IMR-90 (cell line): ENCODE measurements at regions not wholly inside any gene's neighbourhood (a gene's known extent, or its start where the extent isn't known, plus 50 kb on each side); places are given as distances from the start of the nearest gene placed in this dataset.

Experiments used
- ATAC-seq: fragments of 200-7000 bp; cut with Tn5 transposase; 2 replicates; pipeline ENCODE4 v1.9.1; 2020; ENCODE audit warnings: low read depth, mild to moderate bottlenecking, moderate library complexity
- BruUV-seq: library from RNA; stranded (reverse); fragments of 400-500 nt; replicated peaks from 2 replicates; lab custom pipeline; 2021; lab: Mats Ljungman, UMichigan
- CTCF ChIA-PET: fragments of 300-600 bp; formaldehyde crosslinking; extraction: SDS; loops from one replicate; lab custom pipeline; 2021; ENCODE audit warnings: antibody characterized with exemption; lab: Yijun Ruan, JAX
- POLR2A ChIA-PET: fragments of 300-600 bp; sonication (Branson Sonifier 250); formaldehyde crosslinking; loops from one replicate; lab custom pipeline; 2022; ENCODE audit warnings: antibody characterized with exemption; ENCODE audit not compliant: unreplicated experiment; lab: Charles Lee
- DNase-seq: peaks from one replicate; pipeline ENCODE4 v3.0.0; 2013
- H2AFZ ChIP-seq: replicated peaks from 2 replicates; pipeline ENCODE3; 2013; ENCODE audit warnings: low read length, mild to moderate bottlenecking; ENCODE audit not compliant: poor library complexity
- H2AK5ac ChIP-seq: 2 replicates; pipeline ENCODE4 v1.6.1; 2013; ENCODE audit warnings: low read depth, low read length, inconsistent platforms
- H2AK9ac ChIP-seq: replicated peaks from 2 replicates; pipeline ENCODE3; 2013; ENCODE audit warnings: mild to moderate bottlenecking, low read depth, low read length, moderate library complexity; ENCODE audit not compliant: poor library complexity
- H2BK120ac ChIP-seq: 2 replicates; pipeline ENCODE4 v1.6.1; 2013; ENCODE audit warnings: low read depth, low read length, inconsistent platforms
- H2BK15ac ChIP-seq: 3 replicates; pipeline ENCODE4 v1.6.1; 2013; ENCODE audit warnings: low read depth, low read length, inconsistent platforms
- H2BK20ac ChIP-seq: 2 replicates; pipeline ENCODE4 v1.6.1; 2013; ENCODE audit warnings: low read depth, mild to moderate bottlenecking, inconsistent platforms, low read length, moderate library complexity
- H2BK5ac ChIP-seq: 2 replicates; pipeline ENCODE4 v1.6.1; 2013; ENCODE audit warnings: mild to moderate bottlenecking, low read depth, low read length, inconsistent platforms; ENCODE audit not compliant: poor library complexity, severe bottlenecking
- H3K14ac ChIP-seq: replicated peaks from 2 replicates; pipeline ENCODE4 v1.6.1; 2013; ENCODE audit warnings: low read depth, low read length, inconsistent platforms
- H3K18ac ChIP-seq: 2 replicates; pipeline ENCODE4 v1.6.1; 2013; ENCODE audit warnings: low read depth, low read length, control low read depth
- H3K23ac ChIP-seq: 2 replicates; pipeline ENCODE4 v1.6.1; 2013; ENCODE audit warnings: low read depth, low read length, inconsistent platforms
- H3K27ac ChIP-seq: 2 replicates; pipeline ENCODE4 v1.5.1; 2013; ENCODE audit warnings: mild to moderate bottlenecking, control low read depth, low read length; ENCODE audit not compliant: insufficient read depth
- H3K27me3 ChIP-seq: 2 replicates; pipeline ENCODE4 v1.6.1; 2013; ENCODE audit warnings: low read length; ENCODE audit not compliant: control insufficient read depth, insufficient read depth
- H3K36me3 ChIP-seq: 2 replicates; pipeline ENCODE4 v1.6.1; 2013; ENCODE audit warnings: low read length, mixed read lengths; ENCODE audit not compliant: control insufficient read depth, insufficient read depth
- H3K4ac ChIP-seq: 2 replicates; pipeline ENCODE4 v1.6.1; 2013; ENCODE audit warnings: low read depth, low read length, inconsistent platforms
- H3K4me1 ChIP-seq: 2 replicates; pipeline ENCODE4 v1.6.1; 2013; ENCODE audit warnings: low read length, mixed read lengths; ENCODE audit not compliant: control insufficient read depth, insufficient read depth
- H3K4me2 ChIP-seq: 2 replicates; pipeline ENCODE4 v1.6.1; 2013; ENCODE audit warnings: low read depth, mild to moderate bottlenecking, control low read depth, low read length, moderate library complexity
- H3K4me3 ChIP-seq: 2 replicates; pipeline ENCODE4 v1.5.1; 2013; ENCODE audit warnings: low read depth, mild to moderate bottlenecking, control low read depth, low read length, moderate library complexity; ENCODE audit not compliant: insufficient read depth
- H3K56ac ChIP-seq: 2 replicates; pipeline ENCODE4 v1.6.1; 2013; ENCODE audit warnings: low read length, inconsistent platforms; ENCODE audit not compliant: insufficient read depth; ENCODE audit errors: extremely low read depth
- H3K79me1 ChIP-seq, 2 experiments: 2 replicates each; pipeline ENCODE4 v1.6.1; 2013; ENCODE audit warnings: low read length in 2 of 2, inconsistent platforms in 1 of 2, low read depth in 1 of 2
- H3K9ac ChIP-seq: 2 replicates; pipeline ENCODE4 v1.6.1; 2013; ENCODE audit warnings: low read depth, low read length, control low read depth
- H3K9me1 ChIP-seq: 2 replicates; pipeline ENCODE4 v1.6.1; 2013; ENCODE audit warnings: low read length, inconsistent platforms; ENCODE audit not compliant: insufficient read depth
- H3K9me3 ChIP-seq: 2 replicates; pipeline ENCODE4 v1.6.1; 2013; ENCODE audit warnings: low read length; ENCODE audit not compliant: control insufficient read depth, insufficient read depth
- H4K20me1 ChIP-seq: 2 replicates; pipeline ENCODE4 v1.6.1; 2013; ENCODE audit warnings: low read length, inconsistent platforms; ENCODE audit not compliant: insufficient read depth
- H4K5ac ChIP-seq: 2 replicates; pipeline ENCODE4 v1.6.1; 2013; ENCODE audit warnings: mild to moderate bottlenecking, low read depth, low read length, control low read depth
- H4K8ac ChIP-seq, 2 experiments: 2 replicates each; pipeline ENCODE4 v1.6.1; 2013; ENCODE audit warnings: low read depth in 2 of 2, low read length in 2 of 2, control low read depth in 1 of 2, inconsistent platforms in 1 of 2
- H4K91ac ChIP-seq: 2 replicates; pipeline ENCODE4 v1.6.1; 2013; ENCODE audit warnings: low read depth, low read length, inconsistent platforms; ENCODE audit not compliant: insufficient read depth
- CEBPB ChIP-seq: IDR thresholded peaks from 2 replicates; pipeline ENCODE4 v1.6.1; 2012; ENCODE audit warnings: low read depth, low read length, improper control_type of control experiment
- SMC3 ChIP-seq: fragments of 150-350 bp; IDR thresholded peaks from 2 replicates; pipeline ENCODE4 v1.6.1; 2016; ENCODE audit warnings: low read depth, mild to moderate bottlenecking, antibody characterized with exemption, low read length, moderate library complexity
- WGBS, 2 experiments: methylation state at CpG; one replicate each; pipeline versions ENCODE4 v1.1.5 to v1.1.7; 2013; ENCODE audit warnings: missing lambda C conversion rate in 2 of 2; ENCODE audit not compliant: insufficient read length in 1 of 2; ENCODE audit errors: extremely low coverage in 2 of 2; 5-methylcytosine and 5-hydroxymethylcytosine counted together
- dilution Hi-C: fragments of 300-500 bp; cut with HindIII; formaldehyde crosslinking; loops from one replicate; pipeline ENCODE4 v1.14.3; 2018; ENCODE audit warnings: low sequenced_read_pairs; ENCODE audit not compliant: unreplicated experiment
- in situ Hi-C: fragments of 300-500 bp; cut with MboI; formaldehyde crosslinking; loops from 3 replicates; pipeline ENCODE4 v1.14.3; 2019; ENCODE audit warnings: low sequenced_read_pairs, inconsistent platforms, mixed read lengths
- intact Hi-C: fragments of 100-400 bp; cut with micrococcal nuclease; formaldehyde crosslinking; loops from 2 replicates; pipeline ENCODE4 v1.10.0; 2022
- TF ChIP-seq, protein P1 (sequence below): fragments of 150-350 bp; IDR thresholded peaks from 2 replicates; pipeline ENCODE4 v1.6.1; 2017; ENCODE audit warnings: mild to moderate bottlenecking, antibody characterized with exemption, low read length, low read depth

DNA sequence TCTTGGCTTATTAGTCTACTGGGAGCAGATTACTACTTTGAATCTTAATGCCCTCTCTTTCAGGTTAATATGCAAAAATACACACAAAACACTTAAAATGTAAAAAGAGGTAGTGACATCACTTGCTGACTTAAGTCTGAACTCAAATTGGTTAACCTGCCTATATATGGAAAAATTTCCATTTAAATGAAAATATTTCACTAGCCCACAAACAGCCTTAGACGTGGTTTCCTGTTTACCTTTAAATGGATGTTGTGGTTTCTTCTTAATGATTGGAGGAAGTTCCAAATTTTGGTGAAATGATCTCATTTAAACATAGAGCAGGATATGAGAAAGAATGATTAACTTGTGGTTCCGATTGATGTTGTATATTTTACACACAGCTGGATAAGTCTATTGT, 553.7 kb downstream of the CD109 start:
- Histone ChIP-seq H2BK120ac (peak overlapping the region; percentile 99; the same call in 1 of the 2 replicates), H2BK20ac (peak overlapping the region; percentile 21; the same call in 1 of the 2 replicates), H2AK9ac (no peak overlapping the region), H3K9ac (no peak overlapping the region; the same call in 1 of the 2 replicates), H2BK5ac (peak overlapping the region; percentile 98), H3K56ac (peak overlapping the region; percentile 95), H2AFZ (no peak overlapping the region), H3K79me1 (no peaks in the 10 kb centered on the region; a peak in 1 of 4 replicates), H3K23ac (peak overlapping the region; percentile 92; the same call in 1 of the 2 replicates), H3K4ac (peak overlapping the region; percentile 98; the same call in 1 of the 2 replicates), H3K9me3 (no peaks in the 10 kb centered on the region), H4K5ac (no peak overlapping the region), H3K36me3 (no peaks in the 10 kb centered on the region), H3K4me2 (no peak overlapping the region), H3K27ac (peak overlapping the region; percentile 99), H4K91ac (no peak overlapping the region), H4K8ac (peak overlapping the region; percentile 98), H3K4me3 (no peak overlapping the region), H3K14ac (no peak overlapping the region), H3K27me3 (no peaks in the 10 kb centered on the region), H4K20me1 (no peaks in the 10 kb centered on the region), H2BK15ac (0 out of 3 replicates have a peak overlapping the region, but pooled peaks have one; percentile 66), H3K18ac (peak overlapping the region; percentile 39; the same call in 1 of the 2 replicates), H3K9me1 (0 out of 2 replicates have a peak, but pooled peaks cover 2% of the 10 kb centered on the region), H3K4me1 (peaks cover 7% of the 10 kb centered on the region), H2AK5ac (no peak overlapping the region)
- in situ Hi-C loops = no loop called here
- no CpG with 5 or more reads among the region's 2 CpGs for WGBS, 2 experiments
- ATAC-seq (peak; percentile 73), DNase-seq (peak; percentile 96)
- TF ChIP-seq CEBPB (peak; percentile 41; the same call in 1 of the 2 replicates), SMC3 (no peak)
- TF ChIP-seq, protein P1, sequence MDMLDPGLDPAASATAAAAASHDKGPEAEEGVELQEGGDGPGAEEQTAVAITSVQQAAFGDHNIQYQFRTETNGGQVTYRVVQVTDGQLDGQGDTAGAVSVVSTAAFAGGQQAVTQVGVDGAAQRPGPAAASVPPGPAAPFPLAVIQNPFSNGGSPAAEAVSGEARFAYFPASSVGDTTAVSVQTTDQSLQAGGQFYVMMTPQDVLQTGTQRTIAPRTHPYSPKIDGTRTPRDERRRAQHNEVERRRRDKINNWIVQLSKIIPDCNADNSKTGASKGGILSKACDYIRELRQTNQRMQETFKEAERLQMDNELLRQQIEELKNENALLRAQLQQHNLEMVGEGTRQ = no peak
- ChIA-PET CTCF (no interaction called here), POLR2A (no interaction called here)
- intact Hi-C loops = loop anchor here (5.0 kb wide), 1 partner anchor 38 kb away; no protein-coding TSS in a partner anchor
- dilution Hi-C loops = no loop called here
- BruUV-seq = no TSS peak
